WI38 (cell line): ENCODE measurements at regions not wholly inside any gene's neighbourhood (a gene's known extent, or its start where the extent isn't known, plus 50 kb on each side); places are given as distances from the start of the nearest gene placed in this dataset.

Source experiments
- H3K4me3 ChIP-seq: 2 replicates; pipeline ENCODE4 v1.5.1; 2011; ENCODE audit warnings: low read depth, mild to moderate bottlenecking, control low read depth, low read length
- CTCF ChIP-seq: IDR thresholded peaks from 2 replicates; pipeline ENCODE4 v1.5.1; 2012; ENCODE audit warnings: low read depth, mild to moderate bottlenecking, control low read depth, low read length

GRCh38 chr2:111715987-111716904 is 167.7 kb downstream of the ANAPC1 start:
- no peak for TF ChIP-seq CTCF
- no peak overlapping the region for H3K4me3 ChIP-seq

GRCh38 chr2:111716905-111717775 is 166.9 kb downstream of the ANAPC1 start:
- no peak for TF ChIP-seq CTCF
- no peak overlapping the region for H3K4me3 ChIP-seq
